GM23338 (cell line): ENCODE measurements at regions not wholly inside any gene's neighbourhood (a gene's known extent, or its start where the extent isn't known, plus 50 kb on each side); places are given as distances from the start of the nearest gene placed in this dataset.

Experiments
- ATAC-seq: fragments of 200-7000 bp; cut with Tn5 transposase; 3 replicates; pipeline ENCODE4 v1.9.1; 2020
- DNase-seq: peaks from one replicate; pipeline ENCODE4 v3.0.0-alpha.2; 2015; ENCODE audit warnings: low spot score
- H2AFZ ChIP-seq: fragments of 200-600 bp; sonication (generic); 2 replicates; pipeline ENCODE4 v1.8.0; 2016; ENCODE audit warnings: antibody characterized with exemption, mild to moderate bottlenecking, moderate library complexity
- H3F3A ChIP-seq: fragments of 200-600 bp; sonication (generic); replicated peaks from 2 replicates; pipeline ENCODE4 v1.8.0; 2017; ENCODE audit warnings: antibody characterized with exemption, mixed run types, low read depth
- H3K27ac ChIP-seq: fragments of 200-600 bp; sonication (generic); 2 replicates; pipeline ENCODE4 v1.6.1; 2016; ENCODE audit warnings: low read depth
- H3K27me3 ChIP-seq: fragments of 200-600 bp; sonication (generic); 2 replicates; pipeline ENCODE4 v1.8.0; 2016; ENCODE audit warnings: mild to moderate bottlenecking, mixed run types, moderate library complexity; ENCODE audit not compliant: insufficient read depth
- H3K36me3 ChIP-seq: fragments of 200-600 bp; sonication (generic); 2 replicates; pipeline ENCODE4 v1.8.0; 2016; ENCODE audit warnings: mild to moderate bottlenecking; ENCODE audit not compliant: insufficient read depth
- H3K4me1 ChIP-seq: fragments of 200-600 bp; sonication (generic); 2 replicates; pipeline ENCODE4 v1.8.0; 2016; ENCODE audit warnings: mild to moderate bottlenecking, moderate library complexity; ENCODE audit not compliant: insufficient read depth
- H3K4me2 ChIP-seq: fragments of 200-600 bp; sonication (generic); 2 replicates; pipeline ENCODE4 v1.7.1; 2017; ENCODE audit warnings: mixed run types
- H3K4me3 ChIP-seq: fragments of 200-600 bp; sonication (generic); 2 replicates; pipeline ENCODE4 v1.6.1; 2016; ENCODE audit warnings: mixed run types
- H3K79me2 ChIP-seq: fragments of 200-600 bp; sonication (generic); replicated peaks from 2 replicates; pipeline ENCODE4 v1.8.0; 2017; ENCODE audit warnings: mild to moderate bottlenecking; ENCODE audit not compliant: insufficient read depth
- H3K9me2 ChIP-seq: fragments of 200-600 bp; sonication (generic); 2 replicates; pipeline ENCODE4 v1.8.0; 2017; ENCODE audit not compliant: insufficient read depth
- H4K20me1 ChIP-seq: fragments of 200-600 bp; sonication (generic); replicated peaks from 2 replicates; pipeline ENCODE4 v1.8.0; 2017; ENCODE audit warnings: mild to moderate bottlenecking; ENCODE audit not compliant: insufficient read depth
- H3K27ac Mint-ChIP-seq: 2 replicates; pipeline ENCODE4 v1.8.0; 2020; ENCODE audit warnings: inconsistent platforms, mild to moderate bottlenecking, moderate library complexity, mixed read lengths
- H3K27me3 Mint-ChIP-seq: 3 replicates; pipeline ENCODE4 v1.8.0; 2022; ENCODE audit warnings: low read depth, mild to moderate bottlenecking, moderate library complexity, mixed read lengths, inconsistent platforms; ENCODE audit not compliant: insufficient read depth, poor library complexity
- H3K36me3 Mint-ChIP-seq: 3 replicates; pipeline ENCODE4 v1.8.0; 2021; ENCODE audit warnings: low read depth, mild to moderate bottlenecking, inconsistent platforms, moderate library complexity, mixed read lengths
- H3K4me1 Mint-ChIP-seq: 3 replicates; pipeline ENCODE4 v1.8.0; 2020; ENCODE audit warnings: mild to moderate bottlenecking, inconsistent platforms, mixed read lengths
- H3K4me3 Mint-ChIP-seq: 3 replicates; pipeline ENCODE4 v1.8.0; 2021; ENCODE audit warnings: moderate library complexity, mild to moderate bottlenecking, inconsistent platforms, mixed read lengths
- H3K9me3 Mint-ChIP-seq: 3 replicates; pipeline ENCODE4 v1.8.0; 2020; ENCODE audit warnings: moderate library complexity, mild to moderate bottlenecking, inconsistent platforms, mixed read lengths
- CREB1 ChIP-seq: fragments of 250-450 bp; sonication (Bioruptor Pico); IDR thresholded peaks from 2 replicates; pipeline ENCODE4 v1.5.0; 2020; ENCODE audit warnings: low read depth, mild to moderate bottlenecking, moderate library complexity
- EZH2 ChIP-seq: fragments of 200-600 bp; sonication (generic); IDR thresholded peaks from one replicate; pipeline ENCODE4 v1.8.0; 2017; ENCODE audit warnings: antibody characterized with exemption, mild to moderate bottlenecking, low read depth; ENCODE audit not compliant: unreplicated experiment
- JUNB ChIP-seq: IDR thresholded peaks from one replicate; pipeline ENCODE4 v1.6.1; 2016; ENCODE audit warnings: antibody characterized with exemption; ENCODE audit not compliant: unreplicated experiment
- NANOG ChIP-seq: IDR thresholded peaks from 2 replicates; pipeline ENCODE4 v1.6.1; 2016; ENCODE audit warnings: antibody characterized with exemption, borderline replicate concordance
- POLR2AphosphoS5 ChIP-seq: IDR thresholded peaks from 2 replicates; pipeline ENCODE4 v1.6.1; 2016; ENCODE audit warnings: antibody characterized with exemption, low read depth
- STAT1 ChIP-seq: IDR thresholded peaks from one replicate; pipeline ENCODE4 v1.6.1; 2016; ENCODE audit warnings: antibody characterized with exemption; ENCODE audit not compliant: unreplicated experiment
- ZNF114 ChIP-seq: fragments of 250-450 bp; sonication (Bioruptor Pico); IDR thresholded peaks from 2 replicates; pipeline ENCODE4 v1.5.0; 2020; ENCODE audit warnings: mild to moderate bottlenecking, moderate library complexity
- ZNF331 ChIP-seq: fragments of 250-450 bp; sonication (Bioruptor Pico); IDR thresholded peaks from 2 replicates; pipeline ENCODE4 v1.5.0; 2020; ENCODE audit warnings: low read depth, mild to moderate bottlenecking, moderate library complexity
- TF ChIP-seq, protein P1 (sequence below): fragments of 250-450 bp; sonication (Bioruptor Pico); IDR thresholded peaks from 2 replicates; pipeline ENCODE4 v1.5.0; 2020; ENCODE audit warnings: mild to moderate bottlenecking, moderate library complexity
- TF ChIP-seq, protein P2 (sequence below), 2 experiments: fragments of 200-600 bp in 1 of 2; sonication (generic) in 1 of 2; conservative IDR thresholded peaks; 2 replicates each; pipeline versions ENCODE4 v1.5.1 to v1.6.1; 2016 to 2017; ENCODE audit warnings: antibody characterized with exemption in 2 of 2, low read depth in 2 of 2, mild to moderate bottlenecking in 2 of 2, moderate library complexity in 1 of 2
- TF ChIP-seq, protein P3 (sequence below): IDR thresholded peaks from 2 replicates; pipeline ENCODE4 v1.6.1; 2016; ENCODE audit warnings: antibody characterized with exemption
- TF ChIP-seq, protein P4 (sequence below): IDR thresholded peaks from one replicate; pipeline ENCODE4 v1.6.1; 2018; ENCODE audit warnings: antibody characterized with exemption; ENCODE audit not compliant: unreplicated experiment

DNA sequence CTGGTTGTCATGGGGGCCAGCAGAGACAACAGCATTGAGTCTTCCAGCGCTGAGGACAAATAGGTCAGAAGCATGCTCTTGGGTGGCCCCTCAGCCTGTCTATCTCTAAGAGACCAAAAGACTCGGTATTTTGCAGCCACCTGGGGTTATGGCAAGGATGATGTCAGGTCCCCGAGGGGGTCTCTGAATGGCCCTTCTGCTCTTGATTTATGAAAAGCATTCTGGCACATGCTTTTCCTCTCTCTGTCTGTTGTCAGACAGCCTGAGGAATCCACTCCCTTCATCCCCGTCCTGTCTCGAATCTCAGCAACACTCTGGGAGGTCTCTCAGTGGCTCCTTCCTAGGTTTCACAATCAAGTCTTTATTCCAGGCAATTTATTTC lies 156.6 kb upstream of the RGMA start:
- H3K9me2 ChIP-seq: no peaks in the 10 kb centered on the region
- 0 out of 2 replicates have a peak, but pooled peaks cover 6% of the 10 kb centered on the region for H3F3A ChIP-seq
- Mint-ChIP-seq H3K27ac (no peak overlapping the region), H3K36me3 (no peaks in the 10 kb centered on the region; the same call in 2 of the 3 replicates), H3K9me3 (no peaks in the 10 kb centered on the region), H3K4me1 (peaks cover 10% of the 10 kb centered on the region), H3K27me3 (peaks cover 6% of the 10 kb centered on the region), H3K4me3 (no peak overlapping the region)
- H3K27me3 ChIP-seq: peaks cover 7% of the 10 kb centered on the region
- ATAC-seq (no peak), DNase-seq (no peak)
- TF ChIP-seq, protein P1, sequence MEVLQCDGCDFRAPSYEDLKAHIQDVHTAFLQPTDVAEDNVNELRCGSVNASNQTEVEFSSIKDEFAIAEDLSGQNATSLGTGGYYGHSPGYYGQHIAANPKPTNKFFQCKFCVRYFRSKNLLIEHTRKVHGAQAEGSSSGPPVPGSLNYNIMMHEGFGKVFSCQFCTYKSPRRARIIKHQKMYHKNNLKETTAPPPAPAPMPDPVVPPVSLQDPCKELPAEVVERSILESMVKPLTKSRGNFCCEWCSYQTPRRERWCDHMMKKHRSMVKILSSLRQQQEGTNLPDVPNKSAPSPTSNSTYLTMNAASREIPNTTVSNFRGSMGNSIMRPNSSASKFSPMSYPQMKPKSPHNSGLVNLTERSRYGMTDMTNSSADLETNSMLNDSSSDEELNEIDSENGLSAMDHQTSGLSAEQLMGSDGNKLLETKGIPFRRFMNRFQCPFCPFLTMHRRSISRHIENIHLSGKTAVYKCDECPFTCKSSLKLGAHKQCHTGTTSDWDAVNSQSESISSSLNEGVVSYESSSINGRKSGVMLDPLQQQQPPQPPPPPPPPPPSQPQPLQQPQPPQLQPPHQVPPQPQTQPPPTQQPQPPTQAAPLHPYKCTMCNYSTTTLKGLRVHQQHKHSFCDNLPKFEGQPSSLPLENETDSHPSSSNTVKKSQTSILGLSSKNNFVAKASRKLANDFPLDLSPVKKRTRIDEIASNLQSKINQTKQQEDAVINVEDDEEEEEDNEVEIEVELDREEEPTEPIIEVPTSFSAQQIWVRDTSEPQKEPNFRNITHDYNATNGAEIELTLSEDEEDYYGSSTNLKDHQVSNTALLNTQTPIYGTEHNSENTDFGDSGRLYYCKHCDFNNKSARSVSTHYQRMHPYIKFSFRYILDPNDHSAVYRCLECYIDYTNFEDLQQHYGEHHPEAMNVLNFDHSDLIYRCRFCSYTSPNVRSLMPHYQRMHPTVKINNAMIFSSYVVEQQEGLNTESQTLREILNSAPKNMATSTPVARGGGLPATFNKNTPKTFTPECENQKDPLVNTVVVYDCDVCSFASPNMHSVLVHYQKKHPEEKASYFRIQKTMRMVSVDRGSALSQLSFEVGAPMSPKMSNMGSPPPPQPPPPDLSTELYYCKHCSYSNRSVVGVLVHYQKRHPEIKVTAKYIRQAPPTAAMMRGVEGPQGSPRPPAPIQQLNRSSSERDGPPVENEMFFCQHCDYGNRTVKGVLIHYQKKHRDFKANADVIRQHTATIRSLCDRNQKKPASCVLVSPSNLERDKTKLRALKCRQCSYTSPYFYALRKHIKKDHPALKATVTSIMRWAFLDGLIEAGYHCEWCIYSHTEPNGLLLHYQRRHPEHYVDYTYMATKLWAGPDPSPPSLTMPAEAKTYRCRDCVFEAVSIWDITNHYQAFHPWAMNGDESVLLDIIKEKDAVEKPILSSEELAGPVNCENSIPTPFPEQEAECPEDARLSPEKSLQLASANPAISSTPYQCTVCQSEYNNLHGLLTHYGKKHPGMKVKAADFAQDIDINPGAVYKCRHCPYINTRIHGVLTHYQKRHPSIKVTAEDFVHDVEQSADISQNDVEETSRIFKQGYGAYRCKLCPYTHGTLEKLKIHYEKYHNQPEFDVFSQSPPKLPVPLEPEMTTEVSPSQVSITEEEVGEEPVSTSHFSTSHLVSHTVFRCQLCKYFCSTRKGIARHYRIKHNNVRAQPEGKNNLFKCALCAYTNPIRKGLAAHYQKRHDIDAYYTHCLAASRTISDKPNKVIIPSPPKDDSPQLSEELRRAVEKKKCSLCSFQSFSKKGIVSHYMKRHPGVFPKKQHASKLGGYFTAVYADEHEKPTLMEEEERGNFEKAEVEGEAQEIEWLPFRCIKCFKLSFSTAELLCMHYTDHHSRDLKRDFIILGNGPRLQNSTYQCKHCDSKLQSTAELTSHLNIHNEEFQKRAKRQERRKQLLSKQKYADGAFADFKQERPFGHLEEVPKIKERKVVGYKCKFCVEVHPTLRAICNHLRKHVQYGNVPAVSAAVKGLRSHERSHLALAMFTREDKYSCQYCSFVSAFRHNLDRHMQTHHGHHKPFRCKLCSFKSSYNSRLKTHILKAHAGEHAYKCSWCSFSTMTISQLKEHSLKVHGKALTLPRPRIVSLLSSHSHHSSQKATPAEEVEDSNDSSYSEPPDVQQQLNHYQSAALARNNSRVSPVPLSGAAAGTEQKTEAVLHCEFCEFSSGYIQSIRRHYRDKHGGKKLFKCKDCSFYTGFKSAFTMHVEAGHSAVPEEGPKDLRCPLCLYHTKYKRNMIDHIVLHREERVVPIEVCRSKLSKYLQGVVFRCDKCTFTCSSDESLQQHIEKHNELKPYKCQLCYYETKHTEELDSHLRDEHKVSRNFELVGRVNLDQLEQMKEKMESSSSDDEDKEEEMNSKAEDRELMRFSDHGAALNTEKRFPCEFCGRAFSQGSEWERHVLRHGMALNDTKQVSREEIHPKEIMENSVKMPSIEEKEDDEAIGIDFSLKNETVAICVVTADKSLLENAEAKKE (CRISPR knock-in tag): no peak
- no peak for TF ChIP-seq CREB1 (CRISPR knock-in tag)
- TF ChIP-seq ZNF331: no peak
- no peak for TF ChIP-seq POLR2AphosphoS5
- TF ChIP-seq EZH2: no peak
- TF ChIP-seq JUNB: no peak
- no peak for TF ChIP-seq ZNF114 (CRISPR knock-in tag)
- TF ChIP-seq, protein P2, sequence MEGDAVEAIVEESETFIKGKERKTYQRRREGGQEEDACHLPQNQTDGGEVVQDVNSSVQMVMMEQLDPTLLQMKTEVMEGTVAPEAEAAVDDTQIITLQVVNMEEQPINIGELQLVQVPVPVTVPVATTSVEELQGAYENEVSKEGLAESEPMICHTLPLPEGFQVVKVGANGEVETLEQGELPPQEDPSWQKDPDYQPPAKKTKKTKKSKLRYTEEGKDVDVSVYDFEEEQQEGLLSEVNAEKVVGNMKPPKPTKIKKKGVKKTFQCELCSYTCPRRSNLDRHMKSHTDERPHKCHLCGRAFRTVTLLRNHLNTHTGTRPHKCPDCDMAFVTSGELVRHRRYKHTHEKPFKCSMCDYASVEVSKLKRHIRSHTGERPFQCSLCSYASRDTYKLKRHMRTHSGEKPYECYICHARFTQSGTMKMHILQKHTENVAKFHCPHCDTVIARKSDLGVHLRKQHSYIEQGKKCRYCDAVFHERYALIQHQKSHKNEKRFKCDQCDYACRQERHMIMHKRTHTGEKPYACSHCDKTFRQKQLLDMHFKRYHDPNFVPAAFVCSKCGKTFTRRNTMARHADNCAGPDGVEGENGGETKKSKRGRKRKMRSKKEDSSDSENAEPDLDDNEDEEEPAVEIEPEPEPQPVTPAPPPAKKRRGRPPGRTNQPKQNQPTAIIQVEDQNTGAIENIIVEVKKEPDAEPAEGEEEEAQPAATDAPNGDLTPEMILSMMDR (conservative IDR thresholded peaks at IDR 0.05; ENCODE audit: low read depth in 2 of 2): no peak
- TF ChIP-seq, protein P3, sequence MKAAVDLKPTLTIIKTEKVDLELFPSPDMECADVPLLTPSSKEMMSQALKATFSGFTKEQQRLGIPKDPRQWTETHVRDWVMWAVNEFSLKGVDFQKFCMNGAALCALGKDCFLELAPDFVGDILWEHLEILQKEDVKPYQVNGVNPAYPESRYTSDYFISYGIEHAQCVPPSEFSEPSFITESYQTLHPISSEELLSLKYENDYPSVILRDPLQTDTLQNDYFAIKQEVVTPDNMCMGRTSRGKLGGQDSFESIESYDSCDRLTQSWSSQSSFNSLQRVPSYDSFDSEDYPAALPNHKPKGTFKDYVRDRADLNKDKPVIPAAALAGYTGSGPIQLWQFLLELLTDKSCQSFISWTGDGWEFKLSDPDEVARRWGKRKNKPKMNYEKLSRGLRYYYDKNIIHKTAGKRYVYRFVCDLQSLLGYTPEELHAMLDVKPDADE: no peak
- no peak for TF ChIP-seq NANOG
- no peak for TF ChIP-seq STAT1
- TF ChIP-seq, protein P4, sequence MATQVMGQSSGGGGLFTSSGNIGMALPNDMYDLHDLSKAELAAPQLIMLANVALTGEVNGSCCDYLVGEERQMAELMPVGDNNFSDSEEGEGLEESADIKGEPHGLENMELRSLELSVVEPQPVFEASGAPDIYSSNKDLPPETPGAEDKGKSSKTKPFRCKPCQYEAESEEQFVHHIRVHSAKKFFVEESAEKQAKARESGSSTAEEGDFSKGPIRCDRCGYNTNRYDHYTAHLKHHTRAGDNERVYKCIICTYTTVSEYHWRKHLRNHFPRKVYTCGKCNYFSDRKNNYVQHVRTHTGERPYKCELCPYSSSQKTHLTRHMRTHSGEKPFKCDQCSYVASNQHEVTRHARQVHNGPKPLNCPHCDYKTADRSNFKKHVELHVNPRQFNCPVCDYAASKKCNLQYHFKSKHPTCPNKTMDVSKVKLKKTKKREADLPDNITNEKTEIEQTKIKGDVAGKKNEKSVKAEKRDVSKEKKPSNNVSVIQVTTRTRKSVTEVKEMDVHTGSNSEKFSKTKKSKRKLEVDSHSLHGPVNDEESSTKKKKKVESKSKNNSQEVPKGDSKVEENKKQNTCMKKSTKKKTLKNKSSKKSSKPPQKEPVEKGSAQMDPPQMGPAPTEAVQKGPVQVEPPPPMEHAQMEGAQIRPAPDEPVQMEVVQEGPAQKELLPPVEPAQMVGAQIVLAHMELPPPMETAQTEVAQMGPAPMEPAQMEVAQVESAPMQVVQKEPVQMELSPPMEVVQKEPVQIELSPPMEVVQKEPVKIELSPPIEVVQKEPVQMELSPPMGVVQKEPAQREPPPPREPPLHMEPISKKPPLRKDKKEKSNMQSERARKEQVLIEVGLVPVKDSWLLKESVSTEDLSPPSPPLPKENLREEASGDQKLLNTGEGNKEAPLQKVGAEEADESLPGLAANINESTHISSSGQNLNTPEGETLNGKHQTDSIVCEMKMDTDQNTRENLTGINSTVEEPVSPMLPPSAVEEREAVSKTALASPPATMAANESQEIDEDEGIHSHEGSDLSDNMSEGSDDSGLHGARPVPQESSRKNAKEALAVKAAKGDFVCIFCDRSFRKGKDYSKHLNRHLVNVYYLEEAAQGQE: no peak
- H3K4me3 ChIP-seq: no peak overlapping the region
- H2AFZ ChIP-seq: no peak overlapping the region
- H3K79me2 ChIP-seq: no peaks in the 10 kb centered on the region
- no peak overlapping the region for H3K27ac ChIP-seq
- no peaks in the 10 kb centered on the region for H4K20me1 ChIP-seq
- H3K36me3 ChIP-seq: no peaks in the 10 kb centered on the region; the same call in 1 of the 2 replicates
- H3K4me1 ChIP-seq: peaks cover 25% of the 10 kb centered on the region
- no peak overlapping the region for H3K4me2 ChIP-seq
